ENCODE measurements at regions not wholly inside any gene's neighbourhood (a gene's known extent, or its start where the extent isn't known, plus 50 kb on each side); places are given as distances from the start of the nearest gene placed in this dataset.
"Not testable (repeated sequence)": the region's sequence is repeated elsewhere in the genome, so short reads cannot be mapped to it uniquely, and the experiment has no call there.

GRCh38 chr9:95784318-95784717 is 91.2 kb upstream of the ERCC6L2 start:
- no peak for ATAC-seq

- ATAC-seq, result no peak
These were observed 92.0 kb upstream of the ERCC6L2 start for GRCh38 chr9:95783426-95783975.

- no peak for ATAC-seq
These were observed 94.7 kb upstream of the ERCC6L2 start for GRCh38 chr9:95780751-95781150.

GRCh38 chr9:95780121-95780520 is 95.4 kb upstream of the ERCC6L2 start:
- ATAC-seq, result no peak

GRCh38 chr9:95779597-95779996 is 95.9 kb upstream of the ERCC6L2 start:
- ATAC-seq, result not testable (repeated sequence)

- no peak for ATAC-seq
These were observed 96.5 kb upstream of the ERCC6L2 start for GRCh38 chr9:95778957-95779356.

- ATAC-seq, result no peak
These were observed 98.4 kb upstream of the ERCC6L2 start for GRCh38 chr9:95777136-95777535.

GRCh38 chr9:95776176-95776575 is 99.3 kb upstream of the ERCC6L2 start:
- ATAC-seq, result no peak

GRCh38 chr9:95775191-95775590 is 100.3 kb upstream of the ERCC6L2 start:
- no peak for ATAC-seq

- no peak for ATAC-seq
These were observed 102.5 kb upstream of the ERCC6L2 start for GRCh38 chr9:95773053-95773418.

GRCh38 chr9:95772320-95773052 is 103.0 kb upstream of the ERCC6L2 start:
- ATAC-seq, result no peak

- no peak for ATAC-seq
These were observed 103.8 kb upstream of the ERCC6L2 start for GRCh38 chr9:95771556-95772246.

GRCh38 chr9:95770653-95771131 is 104.8 kb upstream of the ERCC6L2 start:
- ATAC-seq, result no peak

GRCh38 chr9:95769909-95770433 is 105.5 kb upstream of the ERCC6L2 start:
- ATAC-seq, result no peak

GRCh38 chr9:95769473-95769872 is 106.0 kb upstream of the ERCC6L2 start:
- ATAC-seq, result no peak

- ATAC-seq, result no peak
These were observed 108.6 kb upstream of the ERCC6L2 start for GRCh38 chr9:95766906-95767305.

- ATAC-seq, result no peak
These were observed 110.8 kb upstream of the ERCC6L2 start for GRCh38 chr9:95764533-95765319.

- no peak for ATAC-seq
These were observed 111.5 kb upstream of the ERCC6L2 start for GRCh38 chr9:95763983-95764382.

- no peak for ATAC-seq
These were observed 112.5 kb upstream of the ERCC6L2 start for GRCh38 chr9:95763006-95763405.

- no peak for ATAC-seq
These were observed 113.2 kb upstream of the ERCC6L2 start for GRCh38 chr9:95762322-95762721.

GRCh38 chr9:95760791-95761190 is 114.7 kb upstream of the ERCC6L2 start:
- ATAC-seq, result no peak

GRCh38 chr9:95757439-95757838 is 118.1 kb upstream of the ERCC6L2 start:
- no peak for ATAC-seq

- no peak for ATAC-seq
These were observed 118.5 kb upstream of the ERCC6L2 start for GRCh38 chr9:95756986-95757385.

Data from activated CD4-positive, CD25-positive, alpha-beta regulatory T cell treated with anti-CD3 and anti-CD28 coated beads, Interleukin-2, amount 50 U/mL, for 24 hours (primary cell).